ENCODE measurements at regions not wholly inside any gene's neighbourhood (a gene's known extent, or its start where the extent isn't known, plus 50 kb on each side); places are given as distances from the start of the nearest gene placed in this dataset.

GRCh38 chr5:113673041-113673440 lies 159.5 kb downstream of the YTHDC2 start:
- ATAC-seq = no peak
- no peaks in the 10 kb centered on the region for H3K36me3 ChIP-seq
- WGBS, 2 donors = 39 to 49% methylated on average over 3 of the region's 3 CpGs
- H3K9me3 ChIP-seq = no peaks in the 10 kb centered on the region
- no peaks in the 10 kb centered on the region for H3K4me1 ChIP-seq
- no peak for DNase-seq
- H3K27ac ChIP-seq = no peak overlapping the region
- no peaks in the 10 kb centered on the region for H3K27me3 ChIP-seq
- intact Hi-C loops (cut with DNase I) = loop anchor here in 1 of 3 donors (10.0 kb wide), 2 partner anchors 782 to 1112 kb away; no protein-coding TSS in a partner anchor
- H3K4me3 ChIP-seq = no peak overlapping the region
- FAIRE-seq = no peak
- no peak for TF ChIP-seq CTCF (IDR thresholded peaks at IDR 0.05)

GRCh38 chr5:113675166-113675565 lies 161.7 kb downstream of the YTHDC2 start:
- DNase-seq (no peak), ATAC-seq (no peak), FAIRE-seq (no peak)
- H3K27ac ChIP-seq = no peak overlapping the region
- WGBS, 2 donors = 75 to 83% methylated on average over 3 of the region's 3 CpGs
- H3K9me3 ChIP-seq = no peaks in the 10 kb centered on the region
- H3K4me3 ChIP-seq = no peak overlapping the region
- intact Hi-C loops (cut with DNase I) = loop anchor here in 1 of 3 donors (10.0 kb wide), 2 partner anchors 780 to 1110 kb away; no protein-coding TSS in a partner anchor
- no peaks in the 10 kb centered on the region for H3K27me3 ChIP-seq
- no peaks in the 10 kb centered on the region for H3K4me1 ChIP-seq
- TF ChIP-seq CTCF (IDR thresholded peaks at IDR 0.05) = no peak
- no peaks in the 10 kb centered on the region for H3K36me3 ChIP-seq

- H3K27me3 ChIP-seq = no peaks in the 10 kb centered on the region
- H3K4me3 ChIP-seq = no peak overlapping the region
- WGBS, 2 donors = 3 to 6% methylated on average over 1 of the region's 1 CpG
- FAIRE-seq (no peak), DNase-seq (no peak), ATAC-seq (no peak)
- H3K9me3 ChIP-seq = no peaks in the 10 kb centered on the region
- H3K4me1 ChIP-seq = no peaks in the 10 kb centered on the region
- TF ChIP-seq CTCF (IDR thresholded peaks at IDR 0.05) = no peak
- intact Hi-C loops (cut with DNase I) = loop anchor here in 1 of 3 donors (10.0 kb wide), 2 partner anchors 777 to 1107 kb away; no protein-coding TSS in a partner anchor
- no peaks in the 10 kb centered on the region for H3K36me3 ChIP-seq
- H3K27ac ChIP-seq = no peak overlapping the region
Observed at GRCh38 chr5:113678202-113678601, 164.7 kb downstream of the YTHDC2 start.

- DNase-seq (no peak), ATAC-seq (peak in 3 of 4 donors; percentile 69 to 83 (median 72)), FAIRE-seq (no peak)
Observed at GRCh38 chr5:113678924-113679575, 165.6 kb downstream of the YTHDC2 start.

More at GRCh38 chr5:113678924-113679575, 165.6 kb downstream of the YTHDC2 start:
- Histone ChIP-seq H3K4me1 (no peaks in the 10 kb centered on the region), H3K27me3 (no peaks in the 10 kb centered on the region), H3K36me3 (no peaks in the 10 kb centered on the region), H3K4me3 (no peak overlapping the region), H3K9me3 (no peaks in the 10 kb centered on the region), H3K27ac (no peak overlapping the region)
- WGBS, 2 donors = 19 to 24% methylated on average over 7 of the region's 7 CpGs
- intact Hi-C loops (cut with DNase I) = loop anchor here in 1 of 3 donors (10.0 kb wide), 2 partner anchors 776 to 1106 kb away; no protein-coding TSS in a partner anchor
- peak; percentile 40 to 49 (median 44) for TF ChIP-seq CTCF (IDR thresholded peaks at IDR 0.05)
